K562 (cell line): ENCODE measurements at regions not wholly inside any gene's neighbourhood (a gene's known extent, or its start where the extent isn't known, plus 50 kb on each side); places are given as distances from the start of the nearest gene placed in this dataset.

ENCODE experiments used
- ADNP ChIP-seq: fragments of 200-800 bp; sonication (Bioruptor generic); IDR thresholded peaks from 2 replicates; pipeline ENCODE4 v1.6.1; 2016; ENCODE audit warnings: missing genetic modification characterization, missing compliant biosample characterization
- ARHGAP35 ChIP-seq: fragments of 450-650 bp; IDR thresholded peaks from 2 replicates; pipeline ENCODE4 v1.6.1; 2018; ENCODE audit not compliant: partially characterized antibody
- BRD9 ChIP-seq: fragments of 450-650 bp; IDR thresholded peaks from 2 replicates; pipeline ENCODE4 v1.6.1; 2018; ENCODE audit warnings: low read depth; ENCODE audit not compliant: partially characterized antibody
- CBFA2T3 ChIP-seq: fragments of 450-650 bp; IDR thresholded peaks from 2 replicates; pipeline ENCODE4 v1.6.1; 2017
- ETS2 ChIP-seq: IDR thresholded peaks from 2 replicates; pipeline ENCODE4 v1.6.1; 2016; ENCODE audit warnings: borderline replicate concordance, missing genetic modification characterization, mild to moderate bottlenecking, moderate library complexity, missing compliant biosample characterization; ENCODE audit not compliant: poor library complexity, severe bottlenecking
- FOS ChIP-seq: IDR thresholded peaks from 3 replicates; pipeline ENCODE4 v1.6.1; 2011; ENCODE audit not compliant: insufficient read length; ENCODE audit errors: extremely low read depth
- GATA2 ChIP-seq: sonication (generic); formaldehyde crosslinking; IDR thresholded peaks from 2 replicates; pipeline ENCODE4 v1.4.0; 2020; ENCODE audit warnings: mild to moderate bottlenecking, missing genetic modification reagents
- JUN ChIP-seq, 2 experiments: sonication (generic) in 1 of 2; formaldehyde crosslinking in 1 of 2; IDR thresholded peaks; 2 replicates each; pipeline versions ENCODE4 v1.6.1 to v1.8.0; 2012 to 2022; ENCODE audit warnings: borderline replicate concordance in 2 of 2, mild to moderate bottlenecking in 2 of 2, improper control_type of control experiment in 1 of 2, low read depth in 1 of 2, low read length in 1 of 2, missing genetic modification reagents in 1 of 2
- LEF1 ChIP-seq: fragments of 450-650 bp; IDR thresholded peaks from 2 replicates; pipeline ENCODE4 v1.6.1; 2016; ENCODE audit warnings: mild to moderate bottlenecking
- POLR3A ChIP-seq: IDR thresholded peaks from 2 replicates; pipeline ENCODE4 v1.6.1; 2011; ENCODE audit warnings: borderline replicate concordance, mild to moderate bottlenecking, moderate library complexity; ENCODE audit not compliant: insufficient read length, insufficient read depth; ENCODE audit errors: extremely low read depth
- PYGO2 ChIP-seq: fragments of 450-650 bp; IDR thresholded peaks from 2 replicates; pipeline ENCODE4 v1.6.1; 2016; ENCODE audit warnings: mild to moderate bottlenecking, missing genetic modification characterization, moderate library complexity, missing compliant biosample characterization
- SAP30 ChIP-seq: fragments of 200-600 bp; sonication (generic); IDR thresholded peaks from 2 replicates; pipeline ENCODE4 v1.6.1; 2012; ENCODE audit warnings: borderline replicate concordance, low read depth, mild to moderate bottlenecking, moderate library complexity, low read length, control low read depth, inconsistent platforms; ENCODE audit not compliant: insufficient read depth, poor library complexity, severe bottlenecking
- SMARCC2 ChIP-seq: fragments of 450-650 bp; IDR thresholded peaks from 2 replicates; pipeline ENCODE4 v1.6.1; 2017; ENCODE audit warnings: antibody characterized with exemption, moderate library complexity, mild to moderate bottlenecking, low read depth
- ZNF316 ChIP-seq: fragments of 450-650 bp; IDR thresholded peaks from 2 replicates; pipeline ENCODE4 v1.6.1; 2016
- TF ChIP-seq, protein P1 (sequence below): sonication (generic); formaldehyde crosslinking; IDR thresholded peaks from 2 replicates; pipeline ENCODE4 v1.8.0; 2022; ENCODE audit warnings: mild to moderate bottlenecking, missing genetic modification reagents, borderline replicate concordance
- TF ChIP-seq, protein P2 (sequence below), 2 experiments: fragments of 450-650 bp; IDR thresholded peaks; 2 replicates each; pipeline ENCODE4 v1.6.1; 2016
- TF ChIP-seq, protein P3 (sequence below): fragments of 450-650 bp; IDR thresholded peaks from one replicate; pipeline ENCODE4 v1.6.1; 2018; ENCODE audit warnings: mild to moderate bottlenecking, moderate library complexity; ENCODE audit not compliant: partially characterized antibody
- TF ChIP-seq, protein P4 (sequence below): sonication (generic); formaldehyde crosslinking; IDR thresholded peaks from 2 replicates; pipeline ENCODE4 v1.8.1; 2023; ENCODE audit warnings: mild to moderate bottlenecking, missing genetic modification reagents
- TF ChIP-seq, protein P5 (sequence below): sonication (generic); formaldehyde crosslinking; IDR thresholded peaks from 2 replicates; pipeline ENCODE4 v1.8.0; 2022; ENCODE audit warnings: mild to moderate bottlenecking, missing genetic modification reagents
- TF ChIP-seq, protein P6 (sequence below), 3 experiments: fragments of 200-800 bp in 1 of 3; sonication (Bioruptor generic) in 1 of 3; sonication (generic) in 1 of 3; formaldehyde crosslinking in 1 of 3; IDR thresholded peaks; 2 replicates each; pipeline versions ENCODE4 v1.6.1 to v1.8.0; 2016 to 2022; ENCODE audit warnings: mild to moderate bottlenecking in 2 of 3, missing compliant biosample characterization in 2 of 3, missing genetic modification characterization in 2 of 3, missing genetic modification reagents in 1 of 3

DNA sequence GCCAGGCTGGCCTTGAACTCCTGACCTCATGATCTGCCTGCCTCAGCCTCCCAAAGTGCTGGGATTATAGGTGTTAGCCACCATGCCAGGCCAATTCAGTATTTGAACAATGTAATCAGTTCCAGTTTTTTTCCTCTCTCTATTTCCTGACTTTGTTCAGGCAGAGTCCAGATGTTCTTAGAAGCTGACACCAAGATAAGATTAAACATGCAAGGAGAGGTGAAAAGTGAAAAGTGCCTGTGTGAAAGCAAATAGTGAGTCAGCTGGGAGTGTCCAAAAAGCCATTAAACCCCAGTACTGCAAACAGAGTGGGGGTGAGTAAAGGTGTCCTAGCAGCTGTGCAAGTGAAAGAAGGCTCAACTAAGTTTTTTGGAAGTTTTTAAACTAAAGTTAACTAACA, 231.5 kb downstream of the PTH2R start (continued):
- no peak for TF ChIP-seq POLR3A
- TF ChIP-seq, protein P1, sequence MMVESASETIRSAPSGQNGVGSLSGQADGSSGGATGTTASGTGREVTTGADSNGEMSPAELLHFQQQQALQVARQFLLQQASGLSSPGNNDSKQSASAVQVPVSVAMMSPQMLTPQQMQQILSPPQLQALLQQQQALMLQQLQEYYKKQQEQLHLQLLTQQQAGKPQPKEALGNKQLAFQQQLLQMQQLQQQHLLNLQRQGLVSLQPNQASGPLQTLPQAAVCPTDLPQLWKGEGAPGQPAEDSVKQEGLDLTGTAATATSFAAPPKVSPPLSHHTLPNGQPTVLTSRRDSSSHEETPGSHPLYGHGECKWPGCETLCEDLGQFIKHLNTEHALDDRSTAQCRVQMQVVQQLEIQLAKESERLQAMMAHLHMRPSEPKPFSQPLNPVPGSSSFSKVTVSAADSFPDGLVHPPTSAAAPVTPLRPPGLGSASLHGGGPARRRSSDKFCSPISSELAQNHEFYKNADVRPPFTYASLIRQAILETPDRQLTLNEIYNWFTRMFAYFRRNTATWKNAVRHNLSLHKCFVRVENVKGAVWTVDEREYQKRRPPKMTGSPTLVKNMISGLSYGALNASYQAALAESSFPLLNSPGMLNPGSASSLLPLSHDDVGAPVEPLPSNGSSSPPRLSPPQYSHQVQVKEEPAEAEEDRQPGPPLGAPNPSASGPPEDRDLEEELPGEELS (CRISPR knock-in tag): no peak
- TF ChIP-seq LEF1: peak; percentile 72
- TF ChIP-seq GATA2: peak; percentile 32; the same call in 1 of the 2 replicates
- TF ChIP-seq, protein P2, sequence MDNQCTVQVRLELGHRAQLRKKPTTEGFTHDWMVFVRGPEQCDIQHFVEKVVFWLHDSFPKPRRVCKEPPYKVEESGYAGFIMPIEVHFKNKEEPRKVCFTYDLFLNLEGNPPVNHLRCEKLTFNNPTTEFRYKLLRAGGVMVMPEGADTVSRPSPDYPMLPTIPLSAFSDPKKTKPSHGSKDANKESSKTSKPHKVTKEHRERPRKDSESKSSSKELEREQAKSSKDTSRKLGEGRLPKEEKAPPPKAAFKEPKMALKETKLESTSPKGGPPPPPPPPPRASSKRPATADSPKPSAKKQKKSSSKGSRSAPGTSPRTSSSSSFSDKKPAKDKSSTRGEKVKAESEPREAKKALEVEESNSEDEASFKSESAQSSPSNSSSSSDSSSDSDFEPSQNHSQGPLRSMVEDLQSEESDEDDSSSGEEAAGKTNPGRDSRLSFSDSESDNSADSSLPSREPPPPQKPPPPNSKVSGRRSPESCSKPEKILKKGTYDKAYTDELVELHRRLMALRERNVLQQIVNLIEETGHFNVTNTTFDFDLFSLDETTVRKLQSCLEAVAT (IDR thresholded peaks at IDR 0.05): no peak
- peak; percentile 44; the same call in 1 of the 2 replicates for TF ChIP-seq SMARCC2
- no peak for TF ChIP-seq SAP30
- TF ChIP-seq, protein P3, sequence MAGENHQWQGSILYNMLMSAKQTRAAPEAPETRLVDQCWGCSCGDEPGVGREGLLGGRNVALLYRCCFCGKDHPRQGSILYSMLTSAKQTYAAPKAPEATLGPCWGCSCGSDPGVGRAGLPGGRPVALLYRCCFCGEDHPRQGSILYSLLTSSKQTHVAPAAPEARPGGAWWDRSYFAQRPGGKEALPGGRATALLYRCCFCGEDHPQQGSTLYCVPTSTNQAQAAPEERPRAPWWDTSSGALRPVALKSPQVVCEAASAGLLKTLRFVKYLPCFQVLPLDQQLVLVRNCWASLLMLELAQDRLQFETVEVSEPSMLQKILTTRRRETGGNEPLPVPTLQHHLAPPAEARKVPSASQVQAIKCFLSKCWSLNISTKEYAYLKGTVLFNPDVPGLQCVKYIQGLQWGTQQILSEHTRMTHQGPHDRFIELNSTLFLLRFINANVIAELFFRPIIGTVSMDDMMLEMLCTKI: no peak
- TF ChIP-seq, protein P4, sequence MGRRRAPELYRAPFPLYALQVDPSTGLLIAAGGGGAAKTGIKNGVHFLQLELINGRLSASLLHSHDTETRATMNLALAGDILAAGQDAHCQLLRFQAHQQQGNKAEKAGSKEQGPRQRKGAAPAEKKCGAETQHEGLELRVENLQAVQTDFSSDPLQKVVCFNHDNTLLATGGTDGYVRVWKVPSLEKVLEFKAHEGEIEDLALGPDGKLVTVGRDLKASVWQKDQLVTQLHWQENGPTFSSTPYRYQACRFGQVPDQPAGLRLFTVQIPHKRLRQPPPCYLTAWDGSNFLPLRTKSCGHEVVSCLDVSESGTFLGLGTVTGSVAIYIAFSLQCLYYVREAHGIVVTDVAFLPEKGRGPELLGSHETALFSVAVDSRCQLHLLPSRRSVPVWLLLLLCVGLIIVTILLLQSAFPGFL: no peak
- no peak for TF ChIP-seq PYGO2
- no peak for TF ChIP-seq FOS
- TF ChIP-seq, protein P5, sequence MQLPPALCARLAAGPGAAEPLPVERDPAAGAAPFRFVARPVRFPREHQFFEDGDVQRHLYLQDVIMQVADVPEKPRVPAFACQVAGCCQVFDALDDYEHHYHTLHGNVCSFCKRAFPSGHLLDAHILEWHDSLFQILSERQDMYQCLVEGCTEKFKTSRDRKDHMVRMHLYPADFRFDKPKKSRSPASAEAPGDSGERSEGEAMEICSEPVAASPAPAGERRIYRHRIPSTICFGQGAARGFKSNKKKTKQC: no peak
- TF ChIP-seq ARHGAP35: no peak
- TF ChIP-seq, protein P6, sequence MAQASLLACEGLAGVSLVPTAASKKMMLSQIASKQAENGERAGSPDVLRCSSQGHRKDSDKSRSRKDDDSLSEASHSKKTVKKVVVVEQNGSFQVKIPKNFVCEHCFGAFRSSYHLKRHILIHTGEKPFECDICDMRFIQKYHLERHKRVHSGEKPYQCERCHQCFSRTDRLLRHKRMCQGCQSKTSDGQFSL (CRISPR knock-in tag; IDR thresholded peaks at IDR 0.05): no peak
- TF ChIP-seq, protein P6 (tag; IDR thresholded peaks at IDR 0.05): no peak
- peak; percentile 91 for TF ChIP-seq CBFA2T3
- TF ChIP-seq BRD9: no peak
- TF ChIP-seq JUN (IDR thresholded peaks at IDR 0.05; ENCODE audit: borderline replicate concordance, low read depth, low read length): 0 out of 2 replicates have a peak, but pooled peaks have one; percentile 20
- TF ChIP-seq JUN (CRISPR knock-in tag; IDR thresholded peaks at IDR 0.05; ENCODE audit: borderline replicate concordance): no peak
- TF ChIP-seq ETS2 (tag): no peak
- no peak for TF ChIP-seq ZNF316
- TF ChIP-seq ADNP: peak; percentile 61; the same call in 1 of the 2 replicates
